OCI-LY1 (cell line): ENCODE measurements at regions not wholly inside any gene's neighbourhood (a gene's known extent, or its start where the extent isn't known, plus 50 kb on each side); places are given as distances from the start of the nearest gene placed in this dataset.

ENCODE experiments used
- H2AFZ ChIP-seq: fragments of 200-600 bp; sonication (generic), shearing (Covaris generic); 2 replicates; pipeline ENCODE4 v1.6.0; 2014; ENCODE audit warnings: antibody characterized with exemption, mild to moderate bottlenecking, low read length
- H3F3A ChIP-seq: fragments of 200-600 bp; sonication (generic), shearing (Covaris generic); 2 replicates; pipeline ENCODE4 v1.6.0; 2014; ENCODE audit warnings: mild to moderate bottlenecking, antibody characterized with exemption, low read length, moderate library complexity; ENCODE audit not compliant: insufficient read depth
- H3K27ac ChIP-seq: fragments of 200-600 bp; sonication (generic); 2 replicates; pipeline ENCODE4 v1.5.1; 2014; ENCODE audit warnings: low read length, mixed run types, mild to moderate bottlenecking, low read depth; ENCODE audit not compliant: poor library complexity, severe bottlenecking
- H3K27me3 ChIP-seq: fragments of 200-600 bp; sonication (generic); 2 replicates; pipeline ENCODE4 v1.6.0; 2014; ENCODE audit warnings: antibody characterized with exemption, mild to moderate bottlenecking, low read length, moderate library complexity; ENCODE audit not compliant: insufficient read depth
- H3K36me3 ChIP-seq: fragments of 200-600 bp; sonication (generic); 2 replicates; pipeline ENCODE4 v1.6.1; 2014; ENCODE audit warnings: mild to moderate bottlenecking, antibody characterized with exemption, low read length, moderate library complexity, mixed read lengths; ENCODE audit not compliant: insufficient read depth
- H3K4me1 ChIP-seq: fragments of 200-600 bp; sonication (generic); 2 replicates; pipeline ENCODE4 v1.5.1; 2014; ENCODE audit warnings: mild to moderate bottlenecking, low read length, moderate library complexity; ENCODE audit not compliant: insufficient read depth, severe bottlenecking
- H3K4me2 ChIP-seq: fragments of 200-600 bp; sonication (generic), shearing (Covaris generic); 2 replicates; pipeline ENCODE4 v1.6.1; 2014; ENCODE audit warnings: low read length
- H3K4me3 ChIP-seq: fragments of 200-600 bp; sonication (generic); 2 replicates; pipeline ENCODE4 v1.5.1; 2014; ENCODE audit warnings: low read length, low read depth, mild to moderate bottlenecking, mixed read lengths; ENCODE audit not compliant: poor library complexity, severe bottlenecking
- H3K79me2 ChIP-seq: fragments of 200-600 bp; shearing (Covaris generic); 2 replicates; pipeline ENCODE4 v1.6.1; 2016; ENCODE audit warnings: mixed run types, low read length, mixed read lengths; ENCODE audit not compliant: insufficient read depth
- H3K9ac ChIP-seq: fragments of 200-600 bp; sonication (generic), shearing (Covaris generic); 2 replicates; pipeline ENCODE4 v1.6.1; 2014; ENCODE audit warnings: mild to moderate bottlenecking, low read length, mixed read lengths
- H3K9me2 ChIP-seq: fragments of 200-600 bp; sonication (generic), shearing (Covaris generic); 2 replicates; pipeline ENCODE4 v1.6.1; 2014; ENCODE audit warnings: low read depth, mild to moderate bottlenecking, low read length, mixed read lengths
- H3K9me3 ChIP-seq: fragments of 200-600 bp; shearing (Covaris generic); 2 replicates; pipeline ENCODE4 v1.6.1; 2014; ENCODE audit warnings: low read length, mixed read lengths
- H4K20me1 ChIP-seq: fragments of 200-600 bp; sonication (generic), shearing (Covaris generic); 2 replicates; pipeline ENCODE4 v1.6.0; 2016; ENCODE audit warnings: mild to moderate bottlenecking, low read length; ENCODE audit not compliant: insufficient read depth
- EZH2 ChIP-seq: fragments of 200-600 bp; sonication (generic), shearing (Covaris generic); IDR thresholded peaks from 2 replicates; pipeline ENCODE4 v1.8.0; 2017; ENCODE audit warnings: borderline replicate concordance, mixed run types, mild to moderate bottlenecking, antibody characterized with exemption, low read length, moderate library complexity, mixed read lengths
- TF ChIP-seq, protein P1 (sequence below): fragments of 200-600 bp; sonication (generic), shearing (Covaris generic); IDR thresholded peaks from 2 replicates; pipeline ENCODE4 v1.5.1; 2017; ENCODE audit warnings: mild to moderate bottlenecking, antibody characterized with exemption, low read length, moderate library complexity, mixed read lengths

DNA sequence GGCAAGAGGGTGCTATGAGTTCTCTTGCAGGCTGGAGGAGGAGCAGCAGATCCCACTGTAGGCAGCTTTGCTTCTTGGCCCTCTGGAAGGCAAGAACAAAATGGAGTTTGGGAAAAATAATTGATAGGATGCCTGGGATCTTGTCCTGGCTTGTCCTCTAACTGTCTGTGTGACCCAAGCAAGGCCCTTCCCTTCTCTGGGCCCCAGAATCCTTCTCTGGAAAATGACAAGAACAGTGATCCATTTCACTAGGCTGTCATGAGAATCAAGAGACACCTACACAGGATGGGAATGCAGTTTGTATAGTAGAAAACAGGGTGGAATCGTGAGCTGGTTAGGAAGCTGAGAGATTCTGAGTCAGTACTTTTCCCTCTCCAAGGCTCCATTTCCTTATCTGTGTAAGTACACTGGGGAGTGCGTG lies 133.3 kb downstream of the PJA1 start:
- no peak overlapping the region for H2AFZ ChIP-seq
- no peak overlapping the region for H3K4me3 ChIP-seq
- H3K9me2 ChIP-seq, result no peaks in the 10 kb centered on the region
- H3K4me2 ChIP-seq, result no peak overlapping the region
- H3K27me3 ChIP-seq, result no peaks in the 10 kb centered on the region
- H3K79me2 ChIP-seq, result no peaks in the 10 kb centered on the region
- TF ChIP-seq, protein P1, sequence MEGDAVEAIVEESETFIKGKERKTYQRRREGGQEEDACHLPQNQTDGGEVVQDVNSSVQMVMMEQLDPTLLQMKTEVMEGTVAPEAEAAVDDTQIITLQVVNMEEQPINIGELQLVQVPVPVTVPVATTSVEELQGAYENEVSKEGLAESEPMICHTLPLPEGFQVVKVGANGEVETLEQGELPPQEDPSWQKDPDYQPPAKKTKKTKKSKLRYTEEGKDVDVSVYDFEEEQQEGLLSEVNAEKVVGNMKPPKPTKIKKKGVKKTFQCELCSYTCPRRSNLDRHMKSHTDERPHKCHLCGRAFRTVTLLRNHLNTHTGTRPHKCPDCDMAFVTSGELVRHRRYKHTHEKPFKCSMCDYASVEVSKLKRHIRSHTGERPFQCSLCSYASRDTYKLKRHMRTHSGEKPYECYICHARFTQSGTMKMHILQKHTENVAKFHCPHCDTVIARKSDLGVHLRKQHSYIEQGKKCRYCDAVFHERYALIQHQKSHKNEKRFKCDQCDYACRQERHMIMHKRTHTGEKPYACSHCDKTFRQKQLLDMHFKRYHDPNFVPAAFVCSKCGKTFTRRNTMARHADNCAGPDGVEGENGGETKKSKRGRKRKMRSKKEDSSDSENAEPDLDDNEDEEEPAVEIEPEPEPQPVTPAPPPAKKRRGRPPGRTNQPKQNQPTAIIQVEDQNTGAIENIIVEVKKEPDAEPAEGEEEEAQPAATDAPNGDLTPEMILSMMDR, result no peak
- no peak for TF ChIP-seq EZH2
- no peaks in the 10 kb centered on the region for H3K4me1 ChIP-seq
- no peaks in the 10 kb centered on the region for H4K20me1 ChIP-seq
- no peak overlapping the region for H3K27ac ChIP-seq
- H3K9ac ChIP-seq, result no peak overlapping the region
- H3K36me3 ChIP-seq, result no peaks in the 10 kb centered on the region
- no peaks in the 10 kb centered on the region for H3F3A ChIP-seq
- H3K9me3 ChIP-seq, result no peaks in the 10 kb centered on the region

DNA sequence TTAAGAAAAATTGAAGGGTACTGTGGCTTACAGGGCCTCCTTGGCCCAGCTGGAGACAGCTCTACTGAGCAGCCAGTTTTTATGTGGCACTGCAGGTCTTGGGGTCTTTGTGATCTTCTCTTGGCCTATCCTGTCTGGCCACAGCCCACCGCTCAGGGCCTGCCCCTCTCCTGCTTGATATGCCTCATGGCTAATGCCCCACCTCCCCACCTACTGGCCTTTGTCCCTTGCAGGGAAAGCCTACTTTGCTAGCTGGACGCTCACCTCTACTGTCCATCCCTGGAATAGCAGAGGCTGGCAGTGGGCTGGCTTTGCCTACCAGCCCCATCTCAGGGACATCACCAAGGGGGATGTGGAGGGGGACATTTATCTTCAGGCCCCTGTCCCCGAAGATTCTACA lies 134.1 kb downstream of the PJA1 start:
- H3K9ac ChIP-seq, result no peak overlapping the region
- no peak overlapping the region for H3K4me2 ChIP-seq
- H4K20me1 ChIP-seq, result no peaks in the 10 kb centered on the region
- H3K27me3 ChIP-seq, result no peaks in the 10 kb centered on the region
- H3F3A ChIP-seq, result no peaks in the 10 kb centered on the region
- no peaks in the 10 kb centered on the region for H3K79me2 ChIP-seq
- no peak overlapping the region for H3K4me3 ChIP-seq
- no peaks in the 10 kb centered on the region for H3K4me1 ChIP-seq
- TF ChIP-seq EZH2, result no peak
- TF ChIP-seq, protein P1, result no peak
- no peaks in the 10 kb centered on the region for H3K36me3 ChIP-seq
- H3K27ac ChIP-seq, result no peak overlapping the region
- no peaks in the 10 kb centered on the region for H3K9me3 ChIP-seq
- H3K9me2 ChIP-seq, result no peaks in the 10 kb centered on the region
- H2AFZ ChIP-seq, result no peak overlapping the region

DNA sequence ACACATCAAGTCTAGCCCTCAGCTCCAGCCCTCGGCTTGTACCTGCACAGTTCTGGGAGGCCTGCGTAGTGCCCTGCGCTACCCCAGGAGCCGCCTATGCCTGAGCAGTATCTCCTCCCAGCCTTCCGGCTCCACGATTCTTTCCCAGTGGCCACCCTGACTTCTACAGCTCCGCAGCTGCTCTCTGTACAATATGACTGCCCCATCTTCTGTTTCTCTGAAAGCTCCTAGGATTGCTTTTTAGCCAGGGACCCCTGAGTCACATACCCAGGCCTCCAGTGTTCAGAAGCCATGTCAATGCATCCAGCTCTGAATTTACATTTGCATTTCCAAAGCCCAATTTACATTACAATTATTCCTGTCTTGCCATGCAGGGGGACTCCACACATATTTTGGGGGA lies 135.5 kb downstream of the PJA1 start:
- Histone ChIP-seq H3K4me3 (no peak overlapping the region), H2AFZ (no peak overlapping the region), H3K79me2 (no peaks in the 10 kb centered on the region), H3K4me2 (no peak overlapping the region), H3K9ac (no peak overlapping the region), H3K36me3 (no peaks in the 10 kb centered on the region), H3K9me2 (no peaks in the 10 kb centered on the region), H3K27me3 (no peaks in the 10 kb centered on the region), H3F3A (no peaks in the 10 kb centered on the region), H3K4me1 (no peaks in the 10 kb centered on the region), H4K20me1 (no peaks in the 10 kb centered on the region), H3K27ac (no peak overlapping the region), H3K9me3 (no peaks in the 10 kb centered on the region)
- TF ChIP-seq, protein P1, result no peak
- TF ChIP-seq EZH2, result no peak
